Astrocyte of the cerebellum (primary cell): ENCODE measurements at regions not wholly inside any gene's neighbourhood (a gene's known extent, or its start where the extent isn't known, plus 50 kb on each side); places are given as distances from the start of the nearest gene placed in this dataset.

Experiments
- DNase-seq: peaks from one replicate; pipeline ENCODE4 v3.0.0-alpha.2; 2011; ENCODE audit warnings: low read depth
- H3K4me3 ChIP-seq: 2 replicates; pipeline ENCODE4 v1.5.1; 2011; ENCODE audit warnings: mild to moderate bottlenecking, low read depth, low read length, moderate library complexity
- CTCF ChIP-seq: IDR thresholded peaks from 2 replicates; pipeline ENCODE4 v1.5.1; 2012; ENCODE audit warnings: low read length, low read depth, moderate library complexity, mild to moderate bottlenecking; ENCODE audit errors: missing control alignments
- in situ Hi-C: cut with HindIII; loops from 2 replicates; pipeline ENCODE4 v1.10.0; 2017; ENCODE audit warnings: low sequenced_read_pairs

- DNase-seq, result no peak
- in situ Hi-C loops, result no loop called here
- TF ChIP-seq CTCF, result no peak
- no peak overlapping the region for H3K4me3 ChIP-seq
These were observed 423.4 kb upstream of the DPP6 start for GRCh38 chr7:153628825-153629224.

GRCh38 chr7:153638821-153639435 lies 413.3 kb upstream of the DPP6 start:
- in situ Hi-C loops, result no loop called here
- no peak overlapping the region for H3K4me3 ChIP-seq
- TF ChIP-seq CTCF, result no peak
- no peak for DNase-seq

GRCh38 chr7:153640586-153640985 lies 411.6 kb upstream of the DPP6 start:
- no peak for TF ChIP-seq CTCF
- in situ Hi-C loops, result no loop called here
- DNase-seq, result no peak
- no peak overlapping the region for H3K4me3 ChIP-seq

GRCh38 chr7:153641199-153641598 lies 411.0 kb upstream of the DPP6 start:
- in situ Hi-C loops, result no loop called here
- no peak for DNase-seq
- no peak overlapping the region for H3K4me3 ChIP-seq

GRCh38 chr7:153642989-153643388 lies 409.2 kb upstream of the DPP6 start:
- DNase-seq, result no peak
- no peak overlapping the region for H3K4me3 ChIP-seq
- TF ChIP-seq CTCF, result no peak
- in situ Hi-C loops, result no loop called here

More at GRCh38 chr7:153641199-153641598, 411.0 kb upstream of the DPP6 start:
- TF ChIP-seq CTCF, result no peak

GRCh38 chr7:153657182-153657800 lies 394.9 kb upstream of the DPP6 start:
- in situ Hi-C loops, result no loop called here
- no peak for TF ChIP-seq CTCF
- no peak overlapping the region for H3K4me3 ChIP-seq
- DNase-seq, result no peak

- in situ Hi-C loops, result no loop called here
These were observed 377.1 kb upstream of the DPP6 start for GRCh38 chr7:153675131-153675530.

More at GRCh38 chr7:153675131-153675530, 377.1 kb upstream of the DPP6 start:
- H3K4me3 ChIP-seq, result no peak overlapping the region
- DNase-seq, result no peak
- TF ChIP-seq CTCF, result no peak
